GM15510 (cell line): ENCODE measurements at regions not wholly inside any gene's neighbourhood (a gene's known extent, or its start where the extent isn't known, plus 50 kb on each side); places are given as distances from the start of the nearest gene placed in this dataset.

Source experiments
- POLR2A ChIP-seq: IDR thresholded peaks from 3 replicates; pipeline ENCODE4 v1.6.1; 2011; ENCODE audit warnings: borderline replicate concordance; ENCODE audit not compliant: insufficient read length; ENCODE audit errors: extremely low read depth

DNA sequence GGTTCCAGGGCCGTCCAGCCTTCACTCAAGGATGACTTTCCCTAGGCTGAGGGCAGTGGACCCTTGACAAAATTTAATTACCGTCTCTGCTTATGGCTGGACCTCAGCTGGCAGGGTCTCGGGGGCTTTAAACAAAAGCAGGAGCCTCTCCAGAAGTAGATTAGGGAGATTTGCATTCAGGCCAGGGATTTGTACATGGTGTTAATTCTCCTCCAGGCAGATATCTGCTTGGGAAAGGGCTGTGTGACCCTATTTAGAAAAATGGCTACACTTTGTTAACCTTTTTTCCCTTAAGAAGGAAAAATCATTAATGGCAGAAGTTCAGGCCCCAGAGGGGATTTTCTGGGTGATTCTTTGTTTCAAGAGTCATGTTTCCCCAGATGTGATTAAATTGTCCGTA lies 329.1 kb upstream of the C2CD4B start:
- TF ChIP-seq POLR2A, result no peak

DNA sequence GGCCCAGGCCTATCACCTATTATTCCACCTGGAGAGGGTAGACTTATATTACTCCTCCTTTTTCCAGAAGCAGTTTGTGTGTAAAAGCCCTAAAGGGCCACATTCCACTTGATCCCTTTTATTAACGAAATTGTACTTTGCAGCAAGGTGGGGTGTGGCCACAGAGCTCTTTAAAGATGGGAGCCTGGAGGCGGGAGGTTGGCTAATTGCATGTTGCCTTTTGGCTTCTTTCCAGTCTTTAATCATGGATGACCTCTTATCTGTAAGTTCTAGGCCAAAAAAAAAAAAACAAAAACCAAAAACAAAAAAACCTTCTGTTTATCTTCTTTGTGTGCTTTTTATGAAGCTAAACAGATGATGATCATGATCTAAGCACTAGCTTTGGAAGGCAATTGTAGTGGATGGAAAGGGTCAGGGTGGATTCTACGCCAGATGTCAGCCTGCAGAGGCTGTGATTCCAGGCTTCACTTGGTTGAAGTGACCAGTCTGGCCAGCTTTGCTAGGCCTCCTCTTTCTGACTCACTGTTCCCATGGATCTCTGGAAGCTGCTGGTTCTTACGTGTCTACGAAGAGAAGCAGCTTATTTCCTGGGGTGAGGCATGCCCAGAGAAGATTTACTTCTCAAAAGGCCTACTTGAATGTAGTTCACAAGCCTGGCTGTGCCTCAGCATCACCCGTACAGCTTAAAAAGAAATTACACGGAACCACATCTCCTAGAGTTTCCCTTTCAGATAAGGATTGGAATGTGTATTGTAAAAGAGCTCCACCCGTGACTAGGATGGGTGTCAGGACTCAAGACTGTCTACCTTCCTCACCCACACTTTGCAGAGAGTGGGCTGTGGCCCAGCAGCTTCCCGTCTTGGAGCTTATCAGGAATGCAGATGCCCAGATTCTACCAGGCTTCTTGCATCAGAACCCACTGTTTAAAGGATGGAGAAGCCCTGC lies 330.9 kb upstream of the C2CD4B start:
- TF ChIP-seq POLR2A, result no peak

DNA sequence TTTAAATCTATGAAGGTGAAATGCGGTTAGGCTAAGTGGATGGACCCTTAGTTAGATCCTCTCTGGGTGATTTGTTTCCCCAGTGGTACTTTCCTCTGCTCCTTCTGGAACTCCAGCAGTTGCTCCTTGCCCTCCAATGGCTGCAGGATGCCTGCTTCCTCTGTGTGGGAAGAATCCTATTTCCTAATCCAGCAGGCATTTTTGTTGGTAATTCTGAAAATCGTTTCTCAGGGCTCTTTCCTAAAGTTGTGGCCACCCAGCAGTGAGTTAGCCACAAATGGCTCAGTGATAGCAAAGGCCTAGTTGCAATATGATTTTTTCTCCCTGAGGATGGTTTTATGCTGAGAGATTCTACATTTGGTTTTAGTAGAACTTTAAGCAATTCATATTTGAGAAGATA lies 332.3 kb upstream of the C2CD4B start:
- TF ChIP-seq POLR2A, result no peak

DNA sequence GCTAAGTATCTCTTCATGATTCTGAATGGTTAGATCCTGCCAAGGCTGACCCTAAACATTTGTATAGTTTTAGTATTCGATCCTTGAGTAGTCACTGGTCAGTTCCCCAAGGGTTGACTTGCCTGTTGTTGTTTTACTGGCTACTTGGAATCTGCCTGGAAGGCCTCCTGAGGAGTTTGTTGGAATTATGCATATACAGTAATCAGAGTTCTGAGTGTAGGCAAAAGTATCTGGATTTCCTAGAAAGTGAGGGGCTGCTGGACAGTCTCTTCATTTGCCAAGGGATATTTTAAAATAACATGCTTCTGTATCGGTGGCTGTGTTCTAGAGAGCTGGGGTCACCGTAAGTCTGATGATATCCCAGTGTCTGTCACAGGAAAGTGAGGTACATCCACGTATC lies 333.2 kb upstream of the C2CD4B start:
- no peak for TF ChIP-seq POLR2A

DNA sequence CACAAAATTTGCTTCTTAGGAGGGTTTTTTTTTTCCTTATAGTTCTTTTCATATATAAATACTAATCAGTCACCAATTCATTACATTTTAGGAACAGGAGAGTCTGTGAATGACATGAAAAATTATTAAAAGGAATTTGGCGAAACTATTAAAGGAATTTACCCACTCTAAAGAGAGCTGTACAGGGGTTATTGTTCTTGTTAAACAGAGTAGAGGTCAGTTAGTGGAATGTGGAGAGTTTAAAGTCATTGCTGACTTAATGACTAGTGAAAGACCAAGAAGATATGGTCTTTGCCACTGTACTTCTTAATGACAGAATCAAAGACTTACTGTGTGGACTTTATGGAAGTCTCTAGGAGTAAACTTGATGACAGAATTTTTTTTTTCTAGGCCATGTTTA lies 333.6 kb upstream of the C2CD4B start:
- TF ChIP-seq POLR2A, result no peak

DNA sequence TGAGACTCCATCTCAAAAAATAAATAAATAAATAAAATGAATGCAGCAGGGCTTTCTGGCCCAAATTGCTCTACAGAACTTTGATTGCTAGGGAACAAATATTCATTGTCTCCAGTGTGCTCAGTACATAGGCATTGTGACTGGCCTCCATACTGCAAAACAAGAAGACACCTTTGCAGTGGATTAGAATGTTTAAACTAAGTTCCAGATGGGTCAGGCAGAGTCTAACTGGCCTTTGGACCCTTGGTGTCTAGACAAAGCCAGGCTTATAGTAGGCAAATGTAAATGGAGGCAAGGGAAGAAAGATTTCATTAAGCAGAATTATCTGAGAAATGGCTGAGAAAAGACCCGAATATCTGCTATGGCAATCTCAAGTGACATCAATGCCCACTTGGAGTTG lies 335.2 kb upstream of the C2CD4B start:
- no peak for TF ChIP-seq POLR2A

DNA sequence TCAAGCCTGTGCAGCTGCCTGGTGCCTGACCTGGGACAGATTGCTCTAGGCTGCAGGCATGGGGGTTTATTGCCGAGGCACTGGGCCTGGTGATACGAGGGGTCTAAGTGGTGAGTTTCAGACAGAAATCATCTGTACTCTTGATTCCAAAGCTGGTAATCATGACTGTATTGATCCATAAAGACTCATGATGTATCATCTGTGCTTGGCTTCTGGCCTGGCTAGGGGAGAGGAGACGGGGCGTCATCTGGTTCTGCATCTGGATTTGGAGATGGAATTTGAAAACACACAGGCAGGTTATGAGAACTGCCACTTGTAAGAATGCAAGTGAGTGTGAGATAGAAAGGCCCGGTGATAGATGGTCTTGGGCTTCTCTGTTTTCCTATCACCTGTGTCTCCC lies 337.4 kb upstream of the C2CD4B start:
- no peak for TF ChIP-seq POLR2A

DNA sequence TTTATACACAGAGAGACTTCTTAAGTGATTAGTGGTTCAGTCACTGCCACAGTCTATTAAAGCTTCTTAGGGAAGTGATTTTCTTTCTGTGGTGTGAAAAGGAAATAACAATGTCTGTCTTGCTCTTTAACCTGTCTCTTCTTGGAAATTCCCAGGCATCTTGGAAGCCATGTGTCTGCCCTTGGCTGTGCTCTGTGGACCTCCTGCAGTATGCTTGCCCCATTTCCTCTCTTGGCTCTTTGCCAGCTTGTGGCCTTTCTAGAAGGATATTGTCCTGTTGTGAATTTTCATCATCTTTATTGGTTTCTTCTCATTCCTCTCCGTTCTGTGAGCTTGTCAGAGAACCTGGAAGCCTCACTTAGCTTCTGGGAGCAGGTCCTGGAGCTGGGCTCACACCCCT lies 338.4 kb upstream of the C2CD4B start:
- no peak for TF ChIP-seq POLR2A

DNA sequence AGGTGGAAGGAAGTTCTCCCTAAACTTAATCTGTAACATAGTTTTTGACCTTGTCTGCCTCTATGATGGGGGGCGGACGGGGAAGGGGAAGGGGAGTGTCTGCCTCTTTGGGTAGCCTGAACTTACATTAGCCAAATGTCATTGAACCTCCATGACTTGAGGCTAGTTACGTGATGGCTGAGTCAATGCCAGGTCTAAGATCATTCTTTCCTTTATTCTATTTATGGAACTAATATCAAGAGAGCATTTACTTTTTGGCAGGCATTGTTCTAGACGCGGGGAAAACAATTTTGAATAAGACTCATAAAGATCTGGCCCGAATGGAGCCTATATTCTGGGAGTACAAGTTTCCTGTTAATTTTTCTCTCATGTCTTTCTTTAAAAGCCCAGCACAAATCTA lies 340.7 kb upstream of the C2CD4B start:
- no peak for TF ChIP-seq POLR2A

DNA sequence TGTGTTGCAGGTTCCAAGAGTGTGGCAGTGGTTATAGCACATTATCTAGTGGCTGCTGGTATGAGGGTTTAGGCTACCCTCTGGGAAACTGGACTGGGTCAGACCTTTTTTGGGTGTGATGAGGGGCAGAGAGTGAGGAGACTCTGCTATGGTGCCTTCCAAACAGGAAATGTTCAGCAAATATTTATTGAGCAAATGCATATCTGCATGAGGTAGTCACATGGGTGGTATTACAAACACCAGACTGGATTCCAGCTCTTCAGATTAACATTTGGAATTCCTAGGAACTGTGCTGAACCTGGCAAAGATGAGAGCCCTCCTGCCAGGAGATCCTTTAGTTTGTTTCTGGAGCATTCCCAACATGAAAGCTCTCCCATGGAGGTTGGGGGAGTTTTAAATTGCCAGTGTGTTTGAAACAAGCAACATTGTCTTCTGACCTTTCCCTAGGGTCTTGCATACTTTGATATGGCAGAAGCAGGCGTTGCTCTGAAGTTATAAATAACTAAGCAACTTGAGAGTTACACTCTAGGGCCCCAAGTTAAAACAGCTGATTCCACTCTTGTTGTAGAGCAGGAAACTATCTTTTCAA lies 341.2 kb upstream of the C2CD4B start:
- TF ChIP-seq POLR2A, result no peak

DNA sequence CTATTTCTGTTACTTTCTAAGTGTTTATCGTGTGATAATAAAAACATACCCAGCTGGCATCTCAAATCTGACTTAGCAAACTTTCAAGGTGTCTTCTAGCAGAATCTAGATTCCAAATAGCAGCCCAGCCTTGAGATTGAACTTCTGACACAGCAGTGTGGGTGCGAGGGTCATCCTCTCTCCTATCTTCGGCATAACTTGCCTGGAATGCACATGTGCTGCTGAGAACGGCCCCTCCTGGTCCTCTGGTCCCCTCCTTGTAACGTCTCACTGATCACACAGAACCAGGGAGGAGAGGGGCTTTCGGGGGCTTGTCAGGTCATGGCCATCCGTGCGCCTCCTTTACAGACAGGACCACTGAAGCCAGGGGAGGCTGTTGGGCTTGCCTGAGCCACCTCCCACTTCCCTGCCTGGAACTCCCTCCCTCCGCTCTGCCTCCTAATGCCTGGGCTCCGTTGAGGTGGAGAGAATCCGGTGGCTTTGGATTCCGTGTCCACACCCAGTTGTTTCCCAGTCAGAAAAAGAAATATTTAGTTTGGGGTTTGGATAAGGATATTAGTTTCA lies 344.4 kb upstream of the C2CD4B start:
- no peak for TF ChIP-seq POLR2A

DNA sequence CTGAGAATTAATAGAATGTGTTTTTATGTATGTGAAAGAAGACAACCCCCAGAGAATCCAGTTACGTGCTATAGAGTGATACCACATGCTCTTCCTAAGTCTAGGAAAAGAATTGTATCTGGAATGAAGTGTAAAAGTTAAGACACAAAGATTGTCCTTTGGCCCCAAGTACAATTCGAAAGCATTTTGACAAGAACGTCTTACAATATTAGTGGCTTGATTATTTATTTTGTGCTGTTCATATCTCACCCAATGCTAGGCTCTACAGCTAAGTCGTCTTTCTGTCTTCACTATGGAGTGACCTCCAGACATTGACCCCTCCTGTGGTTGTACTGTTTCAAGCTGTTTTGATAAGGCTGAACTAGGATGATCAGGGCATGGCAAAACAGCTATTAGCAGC lies 345.7 kb upstream of the C2CD4B start:
- no peak for TF ChIP-seq POLR2A

DNA sequence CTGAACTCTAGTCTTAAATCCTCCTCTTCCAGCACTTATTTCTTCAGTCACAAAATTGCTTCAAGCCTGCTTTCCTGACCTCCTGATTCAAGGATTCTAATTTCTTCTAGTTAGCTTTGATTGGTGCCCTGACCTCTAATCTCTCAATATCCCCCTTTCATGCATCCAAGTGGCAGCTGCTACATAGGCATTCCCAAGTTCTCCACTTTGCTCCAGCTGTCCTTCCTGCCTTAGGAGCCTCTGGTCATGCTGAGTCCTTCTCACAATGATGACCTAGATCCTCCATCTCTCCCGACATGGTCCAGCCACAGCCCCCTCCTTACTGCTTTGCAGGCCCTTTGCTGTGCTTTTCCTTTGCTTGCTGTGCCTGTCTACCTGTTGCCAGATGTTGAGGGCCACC lies 347.8 kb upstream of the C2CD4B start:
- no peak for TF ChIP-seq POLR2A

DNA sequence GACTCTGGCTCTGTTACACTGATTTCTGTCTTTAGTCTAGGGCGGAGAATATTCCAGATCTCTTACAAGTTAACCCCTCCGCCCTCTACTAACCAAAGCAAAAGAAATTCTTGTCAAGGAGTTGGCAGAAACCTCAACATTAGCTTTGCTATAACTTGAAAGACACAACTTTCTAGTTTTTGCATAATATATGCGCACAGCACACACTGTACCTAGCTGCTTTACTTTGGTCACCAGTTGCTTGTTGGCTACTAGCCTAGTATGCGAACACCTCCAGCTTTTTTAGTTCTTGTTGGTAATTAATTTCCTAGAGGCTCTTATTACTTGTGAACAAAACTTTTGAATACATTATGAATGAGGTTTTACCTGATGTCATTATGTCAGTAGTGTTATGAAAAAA lies 348.8 kb upstream of the C2CD4B start:
- TF ChIP-seq POLR2A, result no peak

DNA sequence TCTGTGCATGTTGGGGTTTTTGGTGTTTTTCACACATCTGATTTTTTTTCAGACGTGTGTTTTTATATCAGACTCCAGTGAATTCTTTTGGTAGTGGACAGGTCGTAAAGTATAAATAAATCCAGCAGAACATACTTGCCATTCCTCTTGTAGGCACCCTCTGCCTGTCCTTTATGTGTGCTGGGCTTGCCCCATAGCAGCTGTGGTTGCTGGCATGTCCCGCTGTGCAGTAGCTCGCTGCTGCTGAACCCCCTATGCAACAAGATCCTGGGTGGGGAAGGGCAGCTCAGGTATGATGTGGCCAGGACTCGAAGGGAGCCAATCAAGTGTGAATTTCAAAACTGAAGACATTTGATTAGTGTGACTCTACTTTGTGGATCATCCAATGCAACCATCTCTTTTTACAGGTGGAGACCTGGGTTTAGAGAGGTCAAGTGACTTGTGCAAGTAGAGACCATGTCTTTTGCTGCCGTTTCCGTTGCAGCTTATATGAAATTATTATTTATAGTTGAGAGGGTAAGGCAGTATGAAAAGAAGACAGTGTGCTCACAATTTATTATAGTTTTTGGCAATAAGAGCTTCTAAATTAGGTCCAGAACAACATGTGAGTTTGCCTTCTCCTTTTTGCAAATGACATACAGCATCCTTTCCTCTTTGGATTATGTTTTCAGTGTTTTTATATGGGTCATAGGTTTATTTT lies 350.8 kb upstream of the C2CD4B start:
- TF ChIP-seq POLR2A, result no peak
